Urothelium cell line (cell line): ENCODE measurements at regions not wholly inside any gene's neighbourhood (a gene's known extent, or its start where the extent isn't known, plus 50 kb on each side); places are given as distances from the start of the nearest gene placed in this dataset.

Experiments used
- DNase-seq: peaks from one replicate; pipeline ENCODE4 v3.0.0; 2011; ENCODE audit warnings: low spot score, mixed read lengths
- FAIRE-seq: peaks from 2 replicates; lab custom pipeline; 2011; peaks lifted over from hg19 to GRCh38; lab: Jason Lieb, UNC

- no peak for DNase-seq
- FAIRE-seq, result no peak
These were observed 119.2 kb downstream of the ETAA1 start for GRCh38 chr2:67516362-67516761.

- DNase-seq (no peak), FAIRE-seq (no peak)
These were observed 119.9 kb downstream of the ETAA1 start for GRCh38 chr2:67516899-67517530.

DNA sequence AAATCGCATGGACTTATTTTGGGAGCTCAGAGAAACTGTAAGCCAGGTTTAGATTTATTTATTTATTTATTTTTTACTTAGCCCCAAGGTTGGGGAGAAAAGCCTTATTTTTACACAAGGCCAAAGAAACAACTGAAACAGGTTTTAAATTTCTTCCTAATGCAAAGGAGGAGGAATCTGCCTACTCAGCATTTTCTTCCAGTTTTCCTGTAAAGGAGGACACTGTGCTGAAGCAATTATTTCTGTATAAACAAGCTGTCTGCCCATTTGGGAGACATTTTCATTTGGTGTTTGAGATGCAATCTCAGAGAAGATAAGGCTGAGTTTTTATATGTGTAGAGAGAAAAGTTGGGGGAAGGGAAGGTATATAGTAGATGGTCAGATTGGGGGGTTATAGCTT is 125.0 kb downstream of the ETAA1 start:
- no peak for FAIRE-seq
- DNase-seq, result no peak

GRCh38 chr2:67524213-67524612 is 127.1 kb downstream of the ETAA1 start:
- no peak for DNase-seq
- FAIRE-seq, result no peak

- FAIRE-seq, result no peak
- DNase-seq, result no peak
These were observed 127.6 kb downstream of the ETAA1 start for GRCh38 chr2:67524777-67525176.

DNA sequence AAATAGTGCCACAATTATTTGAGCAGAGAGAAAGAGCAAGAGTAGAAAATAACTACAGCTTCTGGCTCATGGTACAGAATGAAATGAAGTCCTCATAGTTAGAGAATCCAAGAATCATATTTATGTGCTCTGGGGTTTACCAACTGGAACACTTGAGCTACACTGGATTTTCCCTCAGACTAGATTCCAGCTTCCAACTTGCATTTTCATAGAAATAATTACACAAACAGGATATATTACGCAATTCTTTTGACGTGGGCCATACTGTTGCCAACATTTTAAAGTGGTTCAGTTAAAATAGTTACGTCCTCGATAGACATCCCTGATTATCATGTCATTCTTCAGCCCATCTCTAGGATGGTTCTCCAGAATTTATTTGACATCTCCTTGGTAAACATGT is 129.2 kb downstream of the ETAA1 start:
- no peak for DNase-seq
- no peak for FAIRE-seq

DNA sequence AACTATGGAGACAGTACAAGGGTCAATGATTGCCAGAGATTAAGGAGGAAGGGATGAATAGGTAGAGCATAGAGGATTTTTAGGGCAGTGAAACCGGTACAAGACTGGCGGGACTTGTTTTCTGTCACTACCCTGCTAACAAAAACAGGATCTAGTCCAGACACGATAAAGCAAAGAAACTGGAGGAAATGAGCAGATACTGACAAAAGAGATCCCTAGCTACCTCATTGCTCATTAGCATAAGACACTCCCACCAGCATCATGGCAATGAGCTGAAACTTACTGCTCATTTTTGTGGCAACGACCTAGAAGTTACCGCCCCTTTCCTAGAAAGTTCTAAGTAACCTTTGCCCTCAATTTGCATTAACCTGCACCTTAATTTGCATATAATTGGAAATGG is 131.2 kb downstream of the ETAA1 start:
- no peak for DNase-seq
- no peak for FAIRE-seq

DNA sequence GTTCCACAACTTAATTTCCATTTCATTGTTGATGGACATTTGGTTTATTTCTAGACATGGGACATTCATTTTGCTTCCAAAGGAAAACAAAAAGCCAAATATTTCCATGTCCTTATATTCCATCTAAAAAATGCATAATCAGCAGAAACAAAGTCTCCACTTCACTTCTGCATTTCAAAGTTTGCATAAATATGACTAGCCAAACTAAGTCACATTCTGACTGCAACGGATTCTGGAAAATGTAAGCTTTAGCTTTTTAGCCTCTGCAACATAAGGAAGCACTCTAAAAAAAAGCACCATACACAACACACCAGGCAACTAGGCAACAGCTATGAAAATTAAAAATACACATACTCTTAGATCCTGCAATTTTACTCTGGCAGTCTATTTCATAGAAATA is 135.3 kb downstream of the ETAA1 start:
- DNase-seq, result no peak
- FAIRE-seq, result no peak

- no peak for FAIRE-seq
- no peak for DNase-seq
These were observed 137.6 kb downstream of the ETAA1 start for GRCh38 chr2:67534745-67535144.

- no peak for FAIRE-seq
These were observed 143.8 kb downstream of the ETAA1 start for GRCh38 chr2:67540962-67541361.

DNA sequence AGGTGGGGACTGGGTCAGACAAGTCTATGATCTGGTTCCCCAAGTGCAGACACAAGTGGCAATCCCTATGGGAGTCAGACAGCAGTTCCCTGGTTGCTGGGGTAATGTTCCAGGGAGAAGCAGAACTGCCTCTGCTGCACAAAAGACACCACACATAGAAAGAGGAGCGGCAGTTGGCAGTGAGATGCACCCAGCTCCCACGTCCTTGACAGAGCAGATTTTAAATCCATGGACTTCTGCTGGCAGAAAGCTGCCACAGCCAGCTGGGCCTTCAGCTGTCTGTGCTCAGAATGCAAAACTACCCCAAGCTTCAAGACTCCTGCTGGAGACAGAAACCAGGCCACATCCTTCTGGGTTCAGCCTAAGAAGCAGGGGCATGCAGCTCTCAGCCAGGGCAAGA is 147.2 kb downstream of the ETAA1 start:
- DNase-seq (no peak), FAIRE-seq (no peak)

More at GRCh38 chr2:67540962-67541361, 143.8 kb downstream of the ETAA1 start:
- no peak for DNase-seq

- DNase-seq (no peak), FAIRE-seq (peak; percentile 30)
These were observed 151.4 kb downstream of the ETAA1 start for GRCh38 chr2:67548317-67549201.

DNA sequence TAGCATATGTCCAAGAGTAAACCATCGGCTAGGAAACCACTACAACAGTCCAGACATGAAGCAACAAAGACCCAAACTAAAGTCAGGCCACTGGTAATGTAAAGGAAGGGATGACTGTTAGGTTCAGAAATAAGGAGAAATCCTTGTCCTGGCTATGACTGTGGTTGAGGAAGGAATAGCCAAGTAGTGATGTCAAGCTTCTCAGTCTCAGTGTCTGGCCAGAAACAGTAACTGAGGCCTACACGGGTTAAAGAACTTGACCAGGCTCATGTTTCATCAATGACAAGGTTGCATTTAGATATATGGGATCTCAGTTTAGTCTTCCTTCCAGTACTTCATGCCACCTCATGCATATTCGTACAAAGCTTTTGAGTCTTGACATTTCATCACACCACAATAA is 162.0 kb downstream of the ETAA1 start:
- FAIRE-seq (no peak), DNase-seq (no peak)

DNA sequence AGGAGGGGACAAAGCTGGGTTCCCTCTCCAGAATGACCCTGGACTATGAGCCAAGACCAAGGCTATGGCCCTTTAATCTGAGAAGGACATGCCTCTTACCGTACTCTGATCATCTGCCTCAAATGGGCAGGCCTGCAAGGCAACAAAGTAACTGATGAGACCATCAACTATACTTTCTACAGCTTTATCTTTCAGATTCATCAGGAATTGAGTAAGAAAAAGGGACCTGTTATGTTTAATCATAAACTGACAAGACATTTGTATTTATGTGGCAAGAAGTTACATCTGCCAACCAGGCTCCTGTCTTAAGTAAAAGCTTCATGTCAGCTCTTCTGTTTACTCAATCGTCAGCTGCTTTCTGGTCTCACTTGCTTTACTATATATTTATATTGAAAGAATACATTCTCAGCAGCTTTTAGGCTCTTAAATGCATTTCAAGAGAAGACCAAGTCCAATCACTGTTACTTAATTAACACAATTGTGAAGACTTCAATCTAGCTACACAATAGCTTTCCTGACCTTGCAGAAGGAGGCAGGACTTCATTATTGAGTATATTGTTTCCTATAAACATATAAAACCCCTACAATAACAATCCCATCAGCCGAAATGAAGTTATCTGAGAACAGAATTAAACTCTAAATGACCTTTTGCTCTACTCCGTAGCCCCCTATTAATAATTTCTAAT is 163.8 kb downstream of the ETAA1 start:
- no peak for FAIRE-seq
- no peak for DNase-seq

- FAIRE-seq, result peak; percentile 72
- DNase-seq, result peak; percentile 72
These were observed 164.4 kb downstream of the ETAA1 start for GRCh38 chr2:67561457-67561965.

- DNase-seq, result no peak
- no peak for FAIRE-seq
These were observed 166.9 kb downstream of the ETAA1 start for GRCh38 chr2:67564076-67564475.

- FAIRE-seq (no peak), DNase-seq (no peak)
These were observed 167.5 kb downstream of the ETAA1 start for GRCh38 chr2:67564626-67565025.

DNA sequence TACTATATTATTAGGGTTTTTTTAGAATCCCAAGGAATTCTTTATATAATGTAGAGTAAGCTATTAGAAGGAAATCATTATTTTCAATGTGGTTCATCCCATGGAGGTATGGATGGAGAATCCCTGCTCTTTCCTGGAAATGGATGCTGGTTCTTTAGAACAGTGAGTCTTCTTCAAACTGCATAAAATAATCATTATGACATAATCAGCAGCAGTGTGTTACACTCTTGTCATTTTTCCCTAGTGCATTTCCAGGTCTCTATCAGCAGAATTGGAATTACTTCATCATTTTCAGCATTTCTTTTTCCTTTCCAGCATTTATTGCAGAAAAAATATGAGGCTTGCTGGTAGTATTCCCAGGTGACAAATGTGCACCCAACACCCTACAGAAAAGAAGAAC is 168.1 kb downstream of the ETAA1 start:
- FAIRE-seq (no peak), DNase-seq (no peak)

- no peak for DNase-seq
These were observed 168.6 kb downstream of the ETAA1 start for GRCh38 chr2:67565761-67566160.

GRCh38 chr2:67566285-67566684 is 169.2 kb downstream of the ETAA1 start:
- no peak for DNase-seq
- no peak for FAIRE-seq

More at GRCh38 chr2:67565761-67566160, 168.6 kb downstream of the ETAA1 start:
- FAIRE-seq, result no peak

DNA sequence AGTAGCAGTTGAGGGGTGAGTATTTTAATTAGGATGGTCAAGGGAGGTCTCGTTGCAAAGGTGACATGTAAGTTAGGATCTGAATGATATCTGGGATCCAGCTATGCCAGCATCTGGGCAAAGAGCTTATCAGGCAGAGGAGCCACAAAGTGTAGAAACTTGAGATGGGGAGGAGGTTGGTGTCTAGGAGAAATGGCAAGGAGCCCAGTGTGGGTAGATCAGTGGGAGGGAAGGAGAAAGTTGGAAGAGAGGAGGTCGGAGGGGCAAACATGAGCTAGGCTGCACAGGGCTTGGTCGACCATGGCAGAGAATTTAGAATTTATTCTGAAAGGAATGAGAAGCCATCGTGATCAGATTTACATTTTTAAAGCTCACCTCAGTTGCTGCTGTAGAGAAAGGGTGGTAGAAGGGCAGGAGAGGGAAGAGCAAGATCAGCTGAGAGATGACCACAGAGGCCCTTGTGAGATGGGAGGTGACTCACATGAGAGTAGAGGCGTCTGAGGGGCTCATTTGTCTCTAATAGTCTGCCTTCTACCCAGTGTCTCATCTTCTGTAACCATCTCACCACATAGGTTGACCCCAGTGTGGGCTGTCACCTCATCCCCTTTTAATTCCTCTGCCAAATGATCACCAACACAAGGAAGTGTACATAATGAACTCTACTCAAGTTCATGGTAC is 170.0 kb downstream of the ETAA1 start:
- DNase-seq (no peak), FAIRE-seq (no peak)
